ENCODE measurements at regions not wholly inside any gene's neighbourhood (a gene's known extent, or its start where the extent isn't known, plus 50 kb on each side); places are given as distances from the start of the nearest gene placed in this dataset.

- H3K27me3 ChIP-seq: no peaks in the 10 kb centered on the region
- no peak overlapping the region for H3K27ac ChIP-seq
- H3K4me3 ChIP-seq: no peak overlapping the region
- intact Hi-C loops (cut with DNase I): loop anchor here (5.0 to 10.0 kb wide), 4 partner anchors 108 to 1015 kb away; no protein-coding TSS in a partner anchor
- no peaks in the 10 kb centered on the region for H3K4me1 ChIP-seq
- no peak overlapping the region for H3K9ac ChIP-seq (ENCODE audit: low read depth in 2 of 2, low read length in 2 of 2)
- H3K9me3 ChIP-seq: no peaks in the 10 kb centered on the region
- no peaks in the 10 kb centered on the region for H3K36me3 ChIP-seq
- DNase-seq: no peak
- TF ChIP-seq, protein P1, sequence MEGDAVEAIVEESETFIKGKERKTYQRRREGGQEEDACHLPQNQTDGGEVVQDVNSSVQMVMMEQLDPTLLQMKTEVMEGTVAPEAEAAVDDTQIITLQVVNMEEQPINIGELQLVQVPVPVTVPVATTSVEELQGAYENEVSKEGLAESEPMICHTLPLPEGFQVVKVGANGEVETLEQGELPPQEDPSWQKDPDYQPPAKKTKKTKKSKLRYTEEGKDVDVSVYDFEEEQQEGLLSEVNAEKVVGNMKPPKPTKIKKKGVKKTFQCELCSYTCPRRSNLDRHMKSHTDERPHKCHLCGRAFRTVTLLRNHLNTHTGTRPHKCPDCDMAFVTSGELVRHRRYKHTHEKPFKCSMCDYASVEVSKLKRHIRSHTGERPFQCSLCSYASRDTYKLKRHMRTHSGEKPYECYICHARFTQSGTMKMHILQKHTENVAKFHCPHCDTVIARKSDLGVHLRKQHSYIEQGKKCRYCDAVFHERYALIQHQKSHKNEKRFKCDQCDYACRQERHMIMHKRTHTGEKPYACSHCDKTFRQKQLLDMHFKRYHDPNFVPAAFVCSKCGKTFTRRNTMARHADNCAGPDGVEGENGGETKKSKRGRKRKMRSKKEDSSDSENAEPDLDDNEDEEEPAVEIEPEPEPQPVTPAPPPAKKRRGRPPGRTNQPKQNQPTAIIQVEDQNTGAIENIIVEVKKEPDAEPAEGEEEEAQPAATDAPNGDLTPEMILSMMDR (IDR thresholded peaks at IDR 0.05): no peak
Measured at GRCh38 chr6:12602342-12602741, 114.2 kb upstream of the PHACTR1 start.

DNA sequence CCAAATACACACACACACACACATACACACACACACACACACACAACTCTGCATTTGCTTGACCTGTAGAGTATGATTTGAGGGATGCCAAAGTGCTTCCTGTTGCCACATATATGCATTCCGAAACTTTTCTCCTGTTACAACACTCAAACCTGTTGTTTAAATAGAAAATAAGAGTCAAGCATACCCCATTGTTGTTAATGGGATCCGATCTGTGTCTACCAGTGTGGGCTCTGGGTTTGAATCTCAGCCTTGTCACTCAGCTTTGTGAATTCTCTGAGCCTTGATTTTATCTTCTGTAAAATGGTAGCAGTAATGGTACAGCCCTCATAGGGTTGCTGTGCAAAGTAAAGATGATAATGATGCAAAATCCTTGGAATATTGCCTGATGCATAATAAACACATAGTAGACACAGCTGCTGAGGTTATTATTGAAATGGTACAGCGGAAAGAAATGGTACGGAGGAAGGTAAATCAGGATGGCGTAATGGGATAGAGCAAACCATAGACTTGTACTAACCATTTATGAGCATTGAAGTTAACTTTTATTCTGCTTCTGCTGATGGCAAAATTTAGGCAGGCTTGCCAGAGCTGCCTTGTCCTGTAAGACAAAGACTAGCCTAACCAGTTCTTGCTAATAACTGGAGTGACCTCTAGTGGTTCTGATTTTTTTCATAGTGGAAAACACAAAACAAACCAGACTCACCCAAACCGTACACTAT, 113.5 kb upstream of the PHACTR1 start:
- Histone ChIP-seq H3K9me3 (no peaks in the 10 kb centered on the region), H3K4me3 (no peak overlapping the region), H3K36me3 (no peaks in the 10 kb centered on the region), H3K4me1 (no peaks in the 10 kb centered on the region), H3K27me3 (no peaks in the 10 kb centered on the region), H3K9ac (ENCODE audit: low read depth in 2 of 2, low read length in 2 of 2) (no peak overlapping the region), H3K27ac (no peak overlapping the region)
- no peak for DNase-seq
- intact Hi-C loops (cut with DNase I): loop anchor here (5.0 to 10.0 kb wide), 4 partner anchors 108 to 1016 kb away; no protein-coding TSS in a partner anchor
- TF ChIP-seq, protein P1 (IDR thresholded peaks at IDR 0.05): peak; percentile 39

DNA sequence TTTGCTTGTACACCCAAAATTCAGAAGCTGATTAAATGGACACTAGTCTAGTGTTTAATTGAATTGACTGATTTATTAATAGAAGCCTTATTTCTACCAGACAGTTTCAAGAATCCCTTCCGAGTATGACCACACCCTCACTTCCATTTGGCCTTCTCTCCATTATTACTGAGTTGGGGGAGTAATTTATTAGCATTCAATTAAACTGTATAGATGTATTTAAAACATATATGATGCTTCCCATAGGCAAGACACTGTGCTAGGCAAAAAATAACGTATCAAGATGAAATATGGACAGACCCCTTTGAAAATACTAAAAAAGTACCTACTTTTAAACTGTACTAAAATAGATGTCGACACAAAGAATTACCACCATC, 112.9 kb upstream of the PHACTR1 start:
- TF ChIP-seq, protein P1 (IDR thresholded peaks at IDR 0.05): no peak
- H3K4me3 ChIP-seq: no peak overlapping the region
- intact Hi-C loops (cut with DNase I): loop anchor here (5.0 to 10.0 kb wide), 4 partner anchors 109 to 1016 kb away; no protein-coding TSS in a partner anchor

GRCh38 chr6:12605888-12606345, 110.7 kb upstream of the PHACTR1 start:
- no peaks in the 10 kb centered on the region for H3K9me3 ChIP-seq
- intact Hi-C loops (cut with DNase I): loop anchor here (2.0 to 10.0 kb wide), 5 partner anchors 111 to 949 kb away; partner anchors contain the start of gene EDN1
- peak; percentile 68 for DNase-seq
- no peak overlapping the region for H3K27ac ChIP-seq
- no peak overlapping the region for H3K4me3 ChIP-seq
- H3K27me3 ChIP-seq: no peaks in the 10 kb centered on the region
- no peaks in the 10 kb centered on the region for H3K4me1 ChIP-seq
- TF ChIP-seq, protein P1 (IDR thresholded peaks at IDR 0.05): peak; percentile 45
- H3K9ac ChIP-seq (ENCODE audit: low read depth in 2 of 2, low read length in 2 of 2): no peak overlapping the region
- no peaks in the 10 kb centered on the region for H3K36me3 ChIP-seq

More for the DNA sequence above, 112.9 kb upstream of the PHACTR1 start:
- Histone ChIP-seq H3K36me3 (no peaks in the 10 kb centered on the region), H3K9ac (ENCODE audit: low read depth in 2 of 2, low read length in 2 of 2) (no peak overlapping the region), H3K27me3 (no peaks in the 10 kb centered on the region), H3K9me3 (no peaks in the 10 kb centered on the region), H3K27ac (no peak overlapping the region), H3K4me1 (no peaks in the 10 kb centered on the region)
- DNase-seq: no peak

- no peaks in the 10 kb centered on the region for H3K9me3 ChIP-seq
- TF ChIP-seq, protein P1 (IDR thresholded peaks at IDR 0.05): no peak
- intact Hi-C loops (cut with DNase I): loop anchor here (2.0 to 10.0 kb wide), 5 partner anchors 112 to 949 kb away; partner anchors contain the start of gene EDN1
- no peak overlapping the region for H3K4me3 ChIP-seq
- no peak overlapping the region for H3K9ac ChIP-seq (ENCODE audit: low read depth in 2 of 2, low read length in 2 of 2)
- H3K36me3 ChIP-seq: no peaks in the 10 kb centered on the region
- H3K27ac ChIP-seq: no peak overlapping the region
- H3K4me1 ChIP-seq: no peaks in the 10 kb centered on the region
- H3K27me3 ChIP-seq: no peaks in the 10 kb centered on the region
- DNase-seq: no peak
Measured at GRCh38 chr6:12606616-12607015, 110.0 kb upstream of the PHACTR1 start.
